ENCODE measurements at regions not wholly inside any gene's neighbourhood (a gene's known extent, or its start where the extent isn't known, plus 50 kb on each side); places are given as distances from the start of the nearest gene placed in this dataset.

- intact Hi-C loops (cut with micrococcal nuclease; ENCODE audit: unreplicated experiment) = no loop called here
Measured at GRCh38 chr4:4689694-4690440, 148.0 kb upstream of the STX18 start.

GRCh38 chr4:4687935-4688727 lies 146.3 kb upstream of the STX18 start:
- Histone ChIP-seq H3K4me3 (ENCODE audit: low read depth, low read length, poor library complexity, severe bottlenecking) (no peak overlapping the region), H3K27me3 (replicated peaks; ENCODE audit: insufficient read depth, low read depth, low read length, poor library complexity) (no peaks in the 10 kb centered on the region), H3K4me1 (ENCODE audit: insufficient read depth, low read length, poor library complexity, severe bottlenecking) (no peaks in the 10 kb centered on the region), H3K27ac (ENCODE audit: low read depth, low read length, poor library complexity, severe bottlenecking) (no peak overlapping the region), H3K9me3 (ENCODE audit: low read depth, low read length, poor library complexity, severe bottlenecking) (no peaks in the 10 kb centered on the region), H3K36me3 (ENCODE audit: insufficient read depth, low read length, poor library complexity, severe bottlenecking) (no peaks in the 10 kb centered on the region)
- DNase-seq (ENCODE audit: low spot score) = no peak
- TF ChIP-seq CTCF (conservative IDR thresholded peaks at IDR 0.05; ENCODE audit: low read depth, low read length) (no peak), EZH2 (IDR thresholded peaks at IDR 0.05; ENCODE audit: borderline replicate concordance, low read depth, low read length, poor library complexity, severe bottlenecking) (no peak)
- intact Hi-C loops (cut with micrococcal nuclease; ENCODE audit: unreplicated experiment) = no loop called here
- BruUV-seq (replicated peaks) = no TSS peak
- POLR2A ChIA-PET (ENCODE audit: low non-redundant PET) = no interaction called here
- CTCF ChIA-PET = no interaction called here

More at GRCh38 chr4:4689694-4690440, 148.0 kb upstream of the STX18 start:
- no peak overlapping the region for H3K27ac ChIP-seq (ENCODE audit: low read depth, low read length, poor library complexity, severe bottlenecking)
- BruUV-seq (replicated peaks) = no TSS peak
- no peaks in the 10 kb centered on the region for H3K4me1 ChIP-seq (ENCODE audit: insufficient read depth, low read length, poor library complexity, severe bottlenecking)
- H3K9me3 ChIP-seq (ENCODE audit: low read depth, low read length, poor library complexity, severe bottlenecking) = no peaks in the 10 kb centered on the region
- no peak for DNase-seq (ENCODE audit: low spot score)
- ChIA-PET POLR2A (ENCODE audit: low non-redundant PET) (interaction anchor here (0.5 kb wide), 1 partner anchor 276 kb away, joined by 3 read pairs; no protein-coding TSS in a partner anchor), CTCF (no interaction called here)
- H3K27me3 ChIP-seq (replicated peaks; ENCODE audit: insufficient read depth, low read depth, low read length, poor library complexity) = no peaks in the 10 kb centered on the region
- no peak overlapping the region for H3K4me3 ChIP-seq (ENCODE audit: low read depth, low read length, poor library complexity, severe bottlenecking)
- no peaks in the 10 kb centered on the region for H3K36me3 ChIP-seq (ENCODE audit: insufficient read depth, low read length, poor library complexity, severe bottlenecking)
- no peak for TF ChIP-seq CTCF (conservative IDR thresholded peaks at IDR 0.05; ENCODE audit: low read depth, low read length)
- no peak for TF ChIP-seq EZH2 (IDR thresholded peaks at IDR 0.05; ENCODE audit: borderline replicate concordance, low read depth, low read length, poor library complexity, severe bottlenecking)

- H3K36me3 ChIP-seq (ENCODE audit: insufficient read depth, low read length, poor library complexity, severe bottlenecking) = no peaks in the 10 kb centered on the region
- TF ChIP-seq CTCF (conservative IDR thresholded peaks at IDR 0.05; ENCODE audit: low read depth, low read length) = no peak
- no peak for TF ChIP-seq EZH2 (IDR thresholded peaks at IDR 0.05; ENCODE audit: borderline replicate concordance, low read depth, low read length, poor library complexity, severe bottlenecking)
- ChIA-PET CTCF (no interaction called here), POLR2A (ENCODE audit: low non-redundant PET) (no interaction called here)
- intact Hi-C loops (cut with micrococcal nuclease; ENCODE audit: unreplicated experiment) = no loop called here
- BruUV-seq (replicated peaks) = no TSS peak
- no peak overlapping the region for H3K27ac ChIP-seq (ENCODE audit: low read depth, low read length, poor library complexity, severe bottlenecking)
- no peaks in the 10 kb centered on the region for H3K9me3 ChIP-seq (ENCODE audit: low read depth, low read length, poor library complexity, severe bottlenecking)
- no peak overlapping the region for H3K4me3 ChIP-seq (ENCODE audit: low read depth, low read length, poor library complexity, severe bottlenecking)
- H3K4me1 ChIP-seq (ENCODE audit: insufficient read depth, low read length, poor library complexity, severe bottlenecking) = no peaks in the 10 kb centered on the region
- DNase-seq (ENCODE audit: low spot score) = no peak
- H3K27me3 ChIP-seq (replicated peaks; ENCODE audit: insufficient read depth, low read depth, low read length, poor library complexity) = no peaks in the 10 kb centered on the region
Measured at GRCh38 chr4:4687100-4687499, 145.3 kb upstream of the STX18 start.
